Kidney (tissue), 13 donors: ENCODE measurements at regions not wholly inside any gene's neighbourhood (a gene's known extent, or its start where the extent isn't known, plus 50 kb on each side); places are given as distances from the start of the nearest gene placed in this dataset.
A peak's percentile ranks its signal among the peaks of the same experiment; 100 is the strongest.

Source experiments
- DNase-seq, 5 donors: peaks; one replicate each; pipeline ENCODE4 v3.0.0-alpha.2; 2013 to 2020
- FAIRE-seq: peaks from 2 replicates; lab custom pipeline; 2012; peaks lifted over from hg19 to GRCh38; lab: Jason Lieb, UNC
- H3K27ac ChIP-seq, 2 donors: one replicate each; pipeline ENCODE4 v1.7.0; 2013; ENCODE audit warnings: low read depth in 2 of 2, low read length in 2 of 2, inconsistent platforms in 1 of 2
- H3K27me3 ChIP-seq: one replicate; pipeline ENCODE4 v1.7.1; 2013; ENCODE audit warnings: low read length, inconsistent platforms; ENCODE audit not compliant: control insufficient read depth, insufficient read depth
- H3K36me3 ChIP-seq, 3 donors: one replicate each; pipeline versions ENCODE4 v1.7.0 to v1.7.1; 2013; ENCODE audit warnings: low read length in 3 of 3, control low read depth in 1 of 3, inconsistent platforms in 1 of 3; ENCODE audit not compliant: insufficient read depth in 3 of 3, control insufficient read depth in 2 of 3
- H3K4me1 ChIP-seq, 3 donors: one replicate each; pipeline versions ENCODE4 v1.7.0 to v1.7.1; 2013; ENCODE audit warnings: low read length in 3 of 3, inconsistent platforms in 1 of 3, low read depth in 1 of 3; ENCODE audit not compliant: control insufficient read depth in 2 of 3, insufficient read depth in 2 of 3
- H3K4me3 ChIP-seq, 3 donors: one replicate each; pipeline versions ENCODE4 v1.7.0 to v1.8.1; 2013; ENCODE audit warnings: low read length in 3 of 3, control low read depth in 1 of 3, inconsistent platforms in 1 of 3
- H3K9ac ChIP-seq, 3 donors: one replicate each; pipeline versions ENCODE4 v1.7.0 to v1.7.1; 2013; ENCODE audit warnings: low read length in 3 of 3, control low read depth in 1 of 3, inconsistent platforms in 1 of 3
- H3K9me3 ChIP-seq, 3 donors: one replicate each; pipeline versions ENCODE4 v1.7.0 to v1.7.1; 2013; ENCODE audit warnings: low read length in 3 of 3, control low read depth in 1 of 3, inconsistent platforms in 1 of 3; ENCODE audit not compliant: control insufficient read depth in 2 of 3, insufficient read depth in 1 of 3
- intact Hi-C: fragments of 100-400 bp; cut with DNase I; formaldehyde crosslinking; loops from one replicate; pipeline ENCODE4 v1.11.1; 2022
- TF ChIP-seq, protein P1 (sequence below): IDR thresholded peaks from 3 replicates; pipeline ENCODE4 v1.5.1; 2012; ENCODE audit warnings: mild to moderate bottlenecking, moderate library complexity, borderline replicate concordance; ENCODE audit not compliant: insufficient read depth; ENCODE audit errors: extremely low read depth
- donor health status: control.
- donor health status: control.
- donor health status: control.
- donor health status: control.
- donor health status: control.
- donor health status: DM: yes; HTN: yes; CAD: no.
- donor health status: Normal renal cell carcinoma (clear cell type).

DNA sequence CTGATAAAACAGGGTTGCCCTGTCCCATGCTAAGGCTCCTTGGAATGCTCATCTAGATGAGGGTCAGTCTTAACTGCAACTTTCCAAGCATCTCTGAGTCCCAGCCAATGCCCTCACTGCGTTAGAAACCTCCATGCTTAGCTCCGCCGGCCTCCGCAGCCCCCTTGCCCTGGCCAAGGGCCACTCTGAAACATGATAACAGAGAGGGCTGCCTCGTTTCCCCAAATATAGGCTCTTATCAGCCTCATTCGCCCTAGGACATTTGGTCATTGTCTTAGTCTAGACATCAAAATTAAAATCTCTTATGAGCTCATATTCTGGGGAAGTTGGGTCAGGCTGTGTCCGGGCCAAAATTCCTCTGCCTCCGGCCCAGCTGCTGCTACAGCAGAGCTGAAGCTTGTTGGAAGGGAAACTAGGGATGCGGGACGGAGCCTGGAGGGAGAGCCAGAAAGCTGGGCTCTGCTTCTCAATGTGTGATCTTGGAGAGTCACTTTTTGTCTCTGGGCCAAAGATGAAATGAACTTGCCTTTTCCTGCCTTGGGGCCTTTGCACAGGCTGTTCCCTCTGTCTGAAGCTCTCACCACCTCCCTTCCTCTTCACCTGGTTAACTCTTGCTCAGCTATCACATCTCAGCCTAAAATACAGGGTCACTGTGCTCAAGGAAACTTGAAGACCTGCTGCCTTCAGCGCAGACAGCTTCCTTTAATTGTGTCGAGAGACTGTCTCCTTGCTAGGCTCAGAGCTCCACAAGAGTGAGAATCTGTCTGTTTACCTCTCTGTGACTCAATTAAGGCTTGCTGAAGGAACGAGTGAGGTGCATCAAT lies 191.3 kb downstream of the RGS3 start:
- H3K4me3 ChIP-seq, result no peak overlapping the region
- no peak for FAIRE-seq
- peaks cover 0 to 23% (median 6%) of the 10 kb centered on the region in 3 donors for H3K4me1 ChIP-seq
- H3K36me3 ChIP-seq, result no peaks in the 10 kb centered on the region
- H3K27ac ChIP-seq, result peak overlapping the region in 1 of 2 donors; percentile 2
- no peaks in the 10 kb centered on the region for H3K9me3 ChIP-seq
- TF ChIP-seq, protein P1, sequence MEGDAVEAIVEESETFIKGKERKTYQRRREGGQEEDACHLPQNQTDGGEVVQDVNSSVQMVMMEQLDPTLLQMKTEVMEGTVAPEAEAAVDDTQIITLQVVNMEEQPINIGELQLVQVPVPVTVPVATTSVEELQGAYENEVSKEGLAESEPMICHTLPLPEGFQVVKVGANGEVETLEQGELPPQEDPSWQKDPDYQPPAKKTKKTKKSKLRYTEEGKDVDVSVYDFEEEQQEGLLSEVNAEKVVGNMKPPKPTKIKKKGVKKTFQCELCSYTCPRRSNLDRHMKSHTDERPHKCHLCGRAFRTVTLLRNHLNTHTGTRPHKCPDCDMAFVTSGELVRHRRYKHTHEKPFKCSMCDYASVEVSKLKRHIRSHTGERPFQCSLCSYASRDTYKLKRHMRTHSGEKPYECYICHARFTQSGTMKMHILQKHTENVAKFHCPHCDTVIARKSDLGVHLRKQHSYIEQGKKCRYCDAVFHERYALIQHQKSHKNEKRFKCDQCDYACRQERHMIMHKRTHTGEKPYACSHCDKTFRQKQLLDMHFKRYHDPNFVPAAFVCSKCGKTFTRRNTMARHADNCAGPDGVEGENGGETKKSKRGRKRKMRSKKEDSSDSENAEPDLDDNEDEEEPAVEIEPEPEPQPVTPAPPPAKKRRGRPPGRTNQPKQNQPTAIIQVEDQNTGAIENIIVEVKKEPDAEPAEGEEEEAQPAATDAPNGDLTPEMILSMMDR, result no peak
- no peaks in the 10 kb centered on the region for H3K27me3 ChIP-seq
- peak overlapping the region in 1 of 3 donors; percentile 1 for H3K9ac ChIP-seq
- intact Hi-C loops, result loop anchor here (5.0 kb wide), 1 partner anchor 63 kb away; no protein-coding TSS in a partner anchor
- peak in 3 of 5 donors; percentile 20 to 94 (median 80) for DNase-seq

DNA sequence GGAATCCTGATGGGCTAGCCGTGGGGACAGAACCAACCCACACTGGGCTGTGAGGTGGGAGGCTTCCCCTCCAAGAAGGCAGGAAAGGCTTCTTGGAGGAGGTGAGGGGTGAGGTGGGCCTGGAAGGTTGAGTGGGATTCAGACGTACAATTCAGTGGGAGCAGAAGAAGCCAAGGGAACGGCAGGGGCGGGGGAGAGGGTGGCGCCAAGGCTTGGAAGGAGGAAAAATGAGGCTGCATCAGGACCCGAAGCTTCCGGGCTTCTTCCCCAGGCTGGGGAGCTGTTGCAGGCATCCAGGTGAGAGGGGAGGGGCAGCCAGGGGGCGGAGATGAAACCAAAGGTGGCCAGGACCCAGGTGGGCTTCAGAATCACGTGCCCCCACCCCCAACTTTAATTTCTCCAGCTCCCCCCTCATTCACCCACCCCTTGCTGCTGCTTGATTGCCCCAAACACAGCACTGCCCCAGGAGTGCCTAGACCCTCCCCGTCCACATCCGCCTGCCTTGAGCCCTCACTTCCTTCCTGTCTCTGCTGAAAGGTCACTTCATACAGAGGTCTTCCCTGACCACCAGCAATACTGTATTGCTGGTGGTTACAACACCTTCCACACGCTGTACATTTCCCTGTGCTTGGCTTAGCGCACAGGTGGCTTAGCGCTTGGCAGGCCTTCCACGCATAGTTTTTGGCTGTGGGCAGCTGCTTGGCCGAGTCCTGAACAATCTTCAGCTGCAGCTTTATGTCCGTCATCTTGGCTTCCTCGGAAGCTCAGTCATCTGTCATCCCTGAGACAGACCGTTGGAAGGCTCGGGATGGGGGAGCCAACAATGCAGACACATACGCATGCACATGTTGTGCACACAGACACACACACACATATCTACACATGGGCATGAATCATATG lies 193.5 kb downstream of the RGS3 start:
- FAIRE-seq (no peak), DNase-seq (peak in 1 of 5 donors; percentile 44)
- intact Hi-C loops, result loop anchor here (5.0 kb wide), 1 partner anchor 65 kb away; no protein-coding TSS in a partner anchor

DNA sequence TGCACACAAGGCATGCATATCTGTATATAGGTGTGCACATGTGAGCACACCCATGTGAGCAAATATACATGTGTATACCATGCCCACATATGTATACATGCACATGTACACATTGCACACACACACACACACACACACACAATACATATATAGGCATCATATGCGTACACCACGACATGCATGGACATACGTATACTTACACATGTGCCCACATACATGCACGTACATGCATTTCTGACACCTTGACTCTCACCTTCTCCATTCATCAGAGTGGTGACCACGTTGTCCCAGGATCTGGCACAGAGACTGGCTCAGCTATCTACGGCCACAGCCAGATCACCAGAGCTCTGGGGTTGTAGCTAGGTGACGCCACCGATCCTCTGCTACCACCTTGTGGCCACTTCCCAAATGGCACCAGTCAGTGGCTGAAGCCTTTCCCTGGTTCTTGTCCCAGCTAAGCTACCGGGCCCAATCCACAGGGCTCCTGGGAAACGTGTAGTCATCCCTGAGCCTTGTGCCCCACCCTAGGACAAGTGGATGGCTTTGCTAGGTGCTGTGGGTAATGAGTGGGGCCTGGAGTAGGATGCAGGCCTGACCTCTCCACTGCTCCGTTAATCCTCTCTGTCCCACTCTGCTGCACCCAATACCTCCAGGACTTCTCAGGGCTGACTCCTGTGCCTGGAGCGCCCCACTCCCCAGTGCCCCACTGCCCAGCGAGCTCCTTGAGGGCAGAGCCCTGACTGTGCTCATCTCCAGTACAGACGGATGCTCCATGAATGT lies 194.4 kb downstream of the RGS3 start:
- H3K4me1 ChIP-seq, result peaks cover 0 to 18% (median 6%) of the 10 kb centered on the region in 3 donors
- H3K9me3 ChIP-seq, result no peaks in the 10 kb centered on the region
- intact Hi-C loops, result loop anchor here (2.0 to 5.0 kb wide), 2 partner anchors 66 to 211 kb away; no protein-coding TSS in a partner anchor
- FAIRE-seq (no peak), DNase-seq (peak; percentile 88 to 92 (median 91))
- H3K9ac ChIP-seq, result no peak overlapping the region
- H3K27me3 ChIP-seq, result no peaks in the 10 kb centered on the region
- H3K27ac ChIP-seq, result no peak overlapping the region
- no peaks in the 10 kb centered on the region for H3K36me3 ChIP-seq
- TF ChIP-seq, protein P1, result peak; percentile 94
- no peak overlapping the region for H3K4me3 ChIP-seq

More for the DNA sequence above, 193.5 kb downstream of the RGS3 start:
- H3K4me1 ChIP-seq, result peaks cover 0 to 20% (median 6%) of the 10 kb centered on the region in 3 donors
- no peaks in the 10 kb centered on the region for H3K36me3 ChIP-seq
- H3K4me3 ChIP-seq, result no peak overlapping the region
- TF ChIP-seq, protein P1, result no peak
- no peak overlapping the region for H3K9ac ChIP-seq
- no peaks in the 10 kb centered on the region for H3K27me3 ChIP-seq
- H3K9me3 ChIP-seq, result no peaks in the 10 kb centered on the region
- H3K27ac ChIP-seq, result no peak overlapping the region
